HepG2 (cell line): ENCODE measurements at regions not wholly inside any gene's neighbourhood (a gene's known extent, or its start where the extent isn't known, plus 50 kb on each side); places are given as distances from the start of the nearest gene placed in this dataset.
A peak's percentile ranks its signal among the peaks of the same experiment; 100 is the strongest.

Experiments used
- FOXO4 ChIP-seq: sonication (generic); formaldehyde crosslinking; conservative IDR thresholded peaks from 2 replicates; pipeline ENCODE4 v1.8.1; 2023; ENCODE audit warnings: missing genetic modification reagents
- GABPA ChIP-seq, 2 experiments: IDR thresholded peaks; 2 replicates each; pipeline ENCODE4 v1.6.1; 2011 to 2016; ENCODE audit warnings: low read depth in 2 of 2, low read length in 1 of 2, missing biosample characterization in 1 of 2, missing genetic modification characterization in 1 of 2
- HINFP ChIP-seq: sonication (generic); formaldehyde crosslinking; IDR thresholded peaks from 2 replicates; pipeline ENCODE4 v1.4.0; 2020; ENCODE audit warnings: low read depth, mild to moderate bottlenecking, missing genetic modification reagents
- IKZF1 ChIP-seq: fragments of 450-650 bp; IDR thresholded peaks from 2 replicates; pipeline ENCODE4 v1.7.1; 2016
- KDM5B ChIP-seq: sonication (generic); formaldehyde crosslinking; IDR thresholded peaks from 2 replicates; pipeline ENCODE4 v1.4.0; 2020; ENCODE audit warnings: missing genetic modification reagents, mild to moderate bottlenecking, borderline replicate concordance
- KIAA2018 ChIP-seq: sonication (generic); formaldehyde crosslinking; IDR thresholded peaks from 2 replicates; pipeline ENCODE4 v1.5.0; 2020; ENCODE audit warnings: mild to moderate bottlenecking, missing genetic modification reagents, borderline replicate concordance
- MEIS1 ChIP-seq: sonication (generic); formaldehyde crosslinking; IDR thresholded peaks from 2 replicates; pipeline ENCODE4 v1.9.0; 2021; ENCODE audit warnings: mild to moderate bottlenecking, missing genetic modification reagents, moderate library complexity, borderline replicate concordance
- TCF7 ChIP-seq: sonication (generic); IDR thresholded peaks from 2 replicates; pipeline ENCODE4 v1.6.1; 2016; ENCODE audit warnings: antibody characterized with exemption, low read depth
- ZBTB1 ChIP-seq: sonication (generic); formaldehyde crosslinking; IDR thresholded peaks from 2 replicates; pipeline ENCODE4 v1.4.0; 2020; ENCODE audit warnings: missing genetic modification reagents, borderline replicate concordance
- ZNF260 ChIP-seq: sonication (generic); formaldehyde crosslinking; IDR thresholded peaks from 2 replicates; pipeline ENCODE4 v1.4.0; 2020; ENCODE audit warnings: missing genetic modification reagents, low read depth, mild to moderate bottlenecking, borderline replicate concordance
- ZNF343 ChIP-seq: sonication (generic); formaldehyde crosslinking; IDR thresholded peaks from 2 replicates; pipeline ENCODE4 v1.4.0; 2020; ENCODE audit warnings: mild to moderate bottlenecking, missing genetic modification reagents
- ZNF414 ChIP-seq: sonication (generic); formaldehyde crosslinking; IDR thresholded peaks from 2 replicates; pipeline ENCODE4 v1.5.0; 2020; ENCODE audit warnings: missing genetic modification reagents
- ZNF598 ChIP-seq: sonication (generic); formaldehyde crosslinking; IDR thresholded peaks from 2 replicates; pipeline ENCODE4 v1.5.1; 2020; ENCODE audit warnings: mild to moderate bottlenecking, missing genetic modification reagents, borderline replicate concordance
- ZNF770 ChIP-seq: sonication (generic); formaldehyde crosslinking; IDR thresholded peaks from 2 replicates; pipeline ENCODE4 v1.5.0; 2020; ENCODE audit warnings: mild to moderate bottlenecking, missing genetic modification reagents
- ZSCAN12 ChIP-seq: sonication (generic); formaldehyde crosslinking; IDR thresholded peaks from 2 replicates; pipeline ENCODE4 v1.9.0; 2021; ENCODE audit warnings: mild to moderate bottlenecking, missing genetic modification reagents

GRCh38 chr6:110554966-110555460 is 78.6 kb upstream of the SLC22A16 start (continued):
- TF ChIP-seq FOXO4 (CRISPR knock-in tag) (peak; percentile 99; the same call in 1 of the 2 replicates), KIAA2018 (CRISPR knock-in tag) (no peak), ZNF598 (CRISPR knock-in tag) (0 out of 2 replicates have a peak, but pooled peaks have one; percentile 46), HINFP (CRISPR knock-in tag) (no peak), ZNF770 (CRISPR knock-in tag) (peak; percentile 63), MEIS1 (peak; percentile 87; the same call in 1 of the 2 replicates), IKZF1 (no peak), ZBTB1 (CRISPR knock-in tag) (no peak), ZSCAN12 (no peak), KDM5B (CRISPR knock-in tag) (no peak), GABPA (IDR thresholded peaks at IDR 0.05; ENCODE audit: low read depth, low read length) (no peak), GABPA (CRISPR knock-in tag; IDR thresholded peaks at IDR 0.05; ENCODE audit: low read depth) (peak; percentile 74), TCF7 (peak; percentile 89), ZNF260 (CRISPR knock-in tag) (no peak), ZNF343 (CRISPR knock-in tag) (no peak), ZNF414 (CRISPR knock-in tag) (peak; percentile 96)
